K562 (cell line): ENCODE measurements at regions not wholly inside any gene's neighbourhood (a gene's known extent, or its start where the extent isn't known, plus 50 kb on each side); places are given as distances from the start of the nearest gene placed in this dataset.

Source experiments
- CGGBP1 ChIP-seq: fragments of 250-450 bp; sonication (Bioruptor Pico); IDR thresholded peaks from 2 replicates; pipeline ENCODE4 v1.9.0; 2021; ENCODE audit warnings: mild to moderate bottlenecking
- CTCFL ChIP-seq: IDR thresholded peaks from 2 replicates; pipeline ENCODE4 v1.6.1; 2011; ENCODE audit warnings: borderline replicate concordance, low read depth, mild to moderate bottlenecking, moderate library complexity, low read length; ENCODE audit not compliant: insufficient read depth, poor library complexity, severe bottlenecking
- E2F6 ChIP-seq, 2 experiments: IDR thresholded peaks; 2 replicates each; pipeline ENCODE4 v1.6.1; 2011; ENCODE audit warnings: borderline replicate concordance in 1 of 2, control low read depth in 1 of 2, low read depth in 1 of 2, low read length in 1 of 2, mild to moderate bottlenecking in 1 of 2, mixed read lengths in 1 of 2, moderate library complexity in 1 of 2; ENCODE audit not compliant: insufficient read depth in 1 of 2, insufficient read length in 1 of 2, poor library complexity in 1 of 2, severe bottlenecking in 1 of 2; ENCODE audit errors: extremely low read depth in 1 of 2
- ETV5 ChIP-seq: sonication (generic); formaldehyde crosslinking; IDR thresholded peaks from 2 replicates; pipeline ENCODE4 v1.4.0; 2020; ENCODE audit warnings: low read depth, mild to moderate bottlenecking, missing genetic modification reagents
- FOXP1 ChIP-seq: sonication (generic); formaldehyde crosslinking; IDR thresholded peaks from 2 replicates; pipeline ENCODE4 v1.8.0; 2022; ENCODE audit warnings: mild to moderate bottlenecking, missing genetic modification reagents
- FUS ChIP-seq: fragments of 200-400 bp; formaldehyde crosslinking; optimal IDR thresholded peaks from 2 replicates; pipeline ENCODE3; 2017; ENCODE audit warnings: low read depth, low read length
- GTF2E2 ChIP-seq: fragments of 200-800 bp; sonication (Bioruptor generic); IDR thresholded peaks from 2 replicates; pipeline ENCODE4 v1.6.1; 2016; ENCODE audit warnings: missing genetic modification characterization, missing compliant biosample characterization
- HES1 ChIP-seq: fragments of 450-650 bp; IDR thresholded peaks from 2 replicates; pipeline ENCODE4 v1.6.1; 2016; ENCODE audit warnings: low read depth, mild to moderate bottlenecking, moderate library complexity
- HMG20B ChIP-seq: fragments of 250-450 bp; sonication (Bioruptor Pico); IDR thresholded peaks from 2 replicates; pipeline ENCODE4 v1.5.0; 2021; ENCODE audit warnings: mild to moderate bottlenecking
- KLF13 ChIP-seq: fragments of 450-650 bp; IDR thresholded peaks from 2 replicates; pipeline ENCODE4 v1.6.1; 2016; ENCODE audit warnings: missing genetic modification characterization, low read depth, mild to moderate bottlenecking, missing compliant biosample characterization, moderate library complexity, borderline replicate concordance
- KLF16 ChIP-seq: IDR thresholded peaks from 2 replicates; pipeline ENCODE4 v1.6.1; 2016; ENCODE audit warnings: antibody characterized with exemption
- MEF2A ChIP-seq: IDR thresholded peaks from 2 replicates; pipeline ENCODE4 v1.6.1; 2011; ENCODE audit warnings: low read depth, mild to moderate bottlenecking, low read length, moderate library complexity; ENCODE audit not compliant: control insufficient read depth
- RAD51 ChIP-seq: fragments of 450-650 bp; IDR thresholded peaks from 2 replicates; pipeline ENCODE4 v1.7.1; 2016; ENCODE audit warnings: low read depth, mild to moderate bottlenecking, borderline replicate concordance
- SIN3A ChIP-seq, 2 experiments: fragments of 150-350 bp in 1 of 2; IDR thresholded peaks; 2 replicates each; pipeline ENCODE4 v1.6.1; 2011 to 2016; ENCODE audit warnings: borderline replicate concordance in 2 of 2, low read depth in 2 of 2, low read length in 2 of 2, mild to moderate bottlenecking in 2 of 2, moderate library complexity in 2 of 2; ENCODE audit not compliant: control insufficient read depth in 1 of 2
- TBP ChIP-seq: optimal IDR thresholded peaks from 2 replicates; pipeline ENCODE3; 2011; ENCODE audit warnings: low read depth, low read length, improper control_type of control experiment
- ZBTB12 ChIP-seq: fragments of 250-450 bp; sonication (Bioruptor Pico); IDR thresholded peaks from 2 replicates; pipeline ENCODE4 v1.4.0; 2020
- ZKSCAN1 ChIP-seq: fragments of 150-350 bp; IDR thresholded peaks from 2 replicates; pipeline ENCODE4 v1.6.1; 2016; ENCODE audit warnings: low read depth, low read length
- ZNF511 ChIP-seq: sonication (generic); formaldehyde crosslinking; IDR thresholded peaks from 2 replicates; pipeline ENCODE4 v1.8.0; 2022; ENCODE audit warnings: mild to moderate bottlenecking, missing genetic modification reagents
- ZNF561 ChIP-seq: fragments of 450-650 bp; formaldehyde crosslinking; conservative IDR thresholded peaks from 2 replicates; pipeline ENCODE4 v1.4.0; 2020; ENCODE audit warnings: mild to moderate bottlenecking, moderate library complexity
- ZNF778 ChIP-seq: fragments of 450-650 bp; formaldehyde crosslinking; IDR thresholded peaks from 2 replicates; pipeline ENCODE4 v1.4.0; 2020; ENCODE audit warnings: mild to moderate bottlenecking, moderate library complexity

GRCh38 chr1:37255136-37255795 is 219.1 kb upstream of the ZC3H12A start (continued):
- TF ChIP-seq HES1 (no peak), E2F6 (IDR thresholded peaks at IDR 0.05; ENCODE audit: borderline replicate concordance in 1 of 2, extremely low read depth in 1 of 2, insufficient read depth in 1 of 2, insufficient read length in 1 of 2, low read depth in 1 of 2, low read length in 1 of 2, poor library complexity in 1 of 2, severe bottlenecking in 1 of 2) (no peak), ETV5 (CRISPR knock-in tag) (no peak), ZNF561 (no peak), KLF16 (no peak), HMG20B (CRISPR knock-in tag) (no peak), FOXP1 (CRISPR knock-in tag) (no peak; the same call in 1 of the 2 replicates), ZKSCAN1 (peak; percentile 47; the same call in 1 of the 2 replicates), CGGBP1 (no peak), ZNF511 (CRISPR knock-in tag) (peak; percentile 84; the same call in 1 of the 2 replicates), ZBTB12 (CRISPR knock-in tag) (no peak), KLF13 (tag) (peak; percentile 88), RAD51 (no peak; the same call in 1 of the 2 replicates), ZNF778 (CRISPR knock-in tag) (no peak), SIN3A (IDR thresholded peaks at IDR 0.05; ENCODE audit: borderline replicate concordance in 2 of 2, control insufficient read depth in 1 of 2, low read depth in 2 of 2, low read length in 2 of 2) (peak; percentile 77 to 97; a peak in 3 of 4 replicates), TBP (no peak), GTF2E2 (tag) (no peak), CTCFL (no peak), MEF2A (no peak), FUS (no peak)
